Caco-2 (cell line): ENCODE measurements at regions not wholly inside any gene's neighbourhood (a gene's known extent, or its start where the extent isn't known, plus 50 kb on each side); places are given as distances from the start of the nearest gene placed in this dataset.

ENCODE experiments used
- BruUV-seq: library from RNA; stranded (reverse); fragments of 400-500 nt; replicated peaks from 2 replicates; lab custom pipeline; 2021; lab: Mats Ljungman, UMichigan
- CTCF ChIA-PET: fragments of 300-600 bp; sonication (Branson Sonifier 250); formaldehyde crosslinking; loops from one replicate; lab custom pipeline; 2022; ENCODE audit warnings: antibody characterized with exemption; lab: Charles Lee
- POLR2A ChIA-PET: fragments of 300-600 bp; sonication (Branson Sonifier 250); formaldehyde crosslinking; loops from one replicate; lab custom pipeline; 2022; ENCODE audit warnings: antibody characterized with exemption; lab: Charles Lee
- DNase-seq, 2 experiments: peaks; one replicate each; pipeline versions ENCODE4 v3.0.0 to v3.0.0-alpha.2; 2020 to 2022
- H3K27me3 ChIP-seq: replicated peaks from 2 replicates; pipeline ENCODE4 v1.6.0; 2011; ENCODE audit warnings: low read length; ENCODE audit not compliant: control insufficient read depth, insufficient read depth
- H3K36me3 ChIP-seq: 2 replicates; pipeline ENCODE4 v1.5.1; 2011; ENCODE audit warnings: low read length; ENCODE audit not compliant: control insufficient read depth, insufficient read depth
- H3K4me1 ChIP-seq: fragments of 250-450 bp; sonication (Bioruptor Pico); 2 replicates; pipeline ENCODE4 v1.5.1; 2020; ENCODE audit warnings: mild to moderate bottlenecking
- H3K4me3 ChIP-seq: 2 replicates; pipeline ENCODE4 v1.5.1; 2011; ENCODE audit warnings: low read depth, mild to moderate bottlenecking, control low read depth, low read length
- H3K9me3 ChIP-seq: fragments of 250-450 bp; sonication (Bioruptor Pico); 2 replicates; pipeline ENCODE4 v1.5.1; 2020; ENCODE audit warnings: mild to moderate bottlenecking, moderate library complexity
- H3K27ac Mint-ChIP-seq: one replicate; pipeline ENCODE4 v1.8.0; 2022; ENCODE audit warnings: mixed read lengths; ENCODE audit not compliant: unreplicated experiment
- H3K27me3 Mint-ChIP-seq: one replicate; pipeline ENCODE4 v1.8.0; 2022; ENCODE audit warnings: mixed read lengths; ENCODE audit not compliant: insufficient read depth, unreplicated experiment
- H3K36me3 Mint-ChIP-seq: one replicate; pipeline ENCODE4 v1.8.0; 2022; ENCODE audit warnings: mild to moderate bottlenecking, mixed read lengths; ENCODE audit not compliant: insufficient read depth, unreplicated experiment
- H3K4me1 Mint-ChIP-seq: one replicate; pipeline ENCODE4 v1.8.0; 2022; ENCODE audit warnings: low read depth, mixed read lengths; ENCODE audit not compliant: unreplicated experiment
- H3K4me3 Mint-ChIP-seq: one replicate; pipeline ENCODE4 v1.8.0; 2022; ENCODE audit warnings: mild to moderate bottlenecking, moderate library complexity, mixed read lengths; ENCODE audit not compliant: unreplicated experiment
- H3K9me3 Mint-ChIP-seq: one replicate; pipeline ENCODE4 v1.8.0; 2022; ENCODE audit warnings: mixed read lengths; ENCODE audit not compliant: unreplicated experiment
- intact Hi-C: fragments of 100-400 bp; cut with micrococcal nuclease; formaldehyde crosslinking; loops from one replicate; pipeline ENCODE4 v1.10.0; 2022; ENCODE audit not compliant: unreplicated experiment
- TF ChIP-seq, protein P1 (sequence below), 2 experiments: fragments of 200-600 bp in 1 of 2; IDR thresholded peaks; 1 replicate in 1 of 2; 2 replicates in 1 of 2; pipeline versions ENCODE4 v1.5.1 to v1.8.0; 2011 to 2022; ENCODE audit warnings: antibody characterized with exemption in 1 of 2, control low read depth in 1 of 2, inconsistent platforms in 1 of 2, low read depth in 1 of 2, low read length in 1 of 2, mild to moderate bottlenecking in 1 of 2, moderate library complexity in 1 of 2; ENCODE audit not compliant: insufficient read depth in 1 of 2, severe bottlenecking in 1 of 2, unreplicated experiment in 1 of 2

GRCh38 chr13:47798194-47798593, 202.9 kb downstream of the SUCLA2 start:
- ChIA-PET CTCF (interaction anchor here (0.6 kb wide), 1 partner anchor 186 kb away, joined by 4 read pairs; no protein-coding TSS in a partner anchor), POLR2A (no interaction called here)
- BruUV-seq: no TSS peak
- Histone ChIP-seq H3K9me3 (peaks cover 4% of the 10 kb centered on the region; the same call in 1 of the 2 replicates), H3K27me3 (no peaks in the 10 kb centered on the region), H3K4me3 (no peak overlapping the region), H3K36me3 (no peaks in the 10 kb centered on the region), H3K4me1 (no peaks in the 10 kb centered on the region)
- Mint-ChIP-seq H3K4me1 (no peaks in the 10 kb centered on the region), H3K36me3 (no peaks in the 10 kb centered on the region), H3K9me3 (no peaks in the 10 kb centered on the region), H3K27me3 (peaks cover 3% of the 10 kb centered on the region), H3K4me3 (no peak overlapping the region), H3K27ac (no peak overlapping the region)
- TF ChIP-seq, protein P1, sequence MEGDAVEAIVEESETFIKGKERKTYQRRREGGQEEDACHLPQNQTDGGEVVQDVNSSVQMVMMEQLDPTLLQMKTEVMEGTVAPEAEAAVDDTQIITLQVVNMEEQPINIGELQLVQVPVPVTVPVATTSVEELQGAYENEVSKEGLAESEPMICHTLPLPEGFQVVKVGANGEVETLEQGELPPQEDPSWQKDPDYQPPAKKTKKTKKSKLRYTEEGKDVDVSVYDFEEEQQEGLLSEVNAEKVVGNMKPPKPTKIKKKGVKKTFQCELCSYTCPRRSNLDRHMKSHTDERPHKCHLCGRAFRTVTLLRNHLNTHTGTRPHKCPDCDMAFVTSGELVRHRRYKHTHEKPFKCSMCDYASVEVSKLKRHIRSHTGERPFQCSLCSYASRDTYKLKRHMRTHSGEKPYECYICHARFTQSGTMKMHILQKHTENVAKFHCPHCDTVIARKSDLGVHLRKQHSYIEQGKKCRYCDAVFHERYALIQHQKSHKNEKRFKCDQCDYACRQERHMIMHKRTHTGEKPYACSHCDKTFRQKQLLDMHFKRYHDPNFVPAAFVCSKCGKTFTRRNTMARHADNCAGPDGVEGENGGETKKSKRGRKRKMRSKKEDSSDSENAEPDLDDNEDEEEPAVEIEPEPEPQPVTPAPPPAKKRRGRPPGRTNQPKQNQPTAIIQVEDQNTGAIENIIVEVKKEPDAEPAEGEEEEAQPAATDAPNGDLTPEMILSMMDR (IDR thresholded peaks at IDR 0.05; ENCODE audit: insufficient read depth in 1 of 2, low read depth in 1 of 2, low read length in 1 of 2, severe bottlenecking in 1 of 2, unreplicated experiment in 1 of 2): no peak
- no peak for DNase-seq
- intact Hi-C loops: loop anchor here (2.0 to 5.0 kb wide), 3 partner anchors 134 to 241 kb away; partner anchors contain the start of gene SUCLA2

GRCh38 chr13:47796816-47797215, 204.3 kb downstream of the SUCLA2 start:
- no peaks in the 10 kb centered on the region for H3K4me1 Mint-ChIP-seq
- peaks cover 9% of the 10 kb centered on the region for H3K9me3 Mint-ChIP-seq
- H3K9me3 ChIP-seq: peaks cover 3% of the 10 kb centered on the region; the same call in 1 of the 2 replicates
- H3K27me3 Mint-ChIP-seq: peaks cover 3% of the 10 kb centered on the region
- ChIA-PET POLR2A (no interaction called here), CTCF (no interaction called here)
- intact Hi-C loops: loop anchor here (5.0 kb wide), 1 partner anchor 135 kb away; no protein-coding TSS in a partner anchor
- H3K36me3 Mint-ChIP-seq: no peaks in the 10 kb centered on the region
- H3K27me3 ChIP-seq: no peaks in the 10 kb centered on the region
- TF ChIP-seq, protein P1 (IDR thresholded peaks at IDR 0.05; ENCODE audit: insufficient read depth in 1 of 2, low read depth in 1 of 2, low read length in 1 of 2, severe bottlenecking in 1 of 2, unreplicated experiment in 1 of 2): no peak
- H3K4me1 ChIP-seq: no peaks in the 10 kb centered on the region
- no TSS peak for BruUV-seq
- H3K4me3 Mint-ChIP-seq: no peak overlapping the region
- no peak overlapping the region for H3K27ac Mint-ChIP-seq
- no peak overlapping the region for H3K4me3 ChIP-seq
- no peaks in the 10 kb centered on the region for H3K36me3 ChIP-seq
- no peak for DNase-seq

DNA sequence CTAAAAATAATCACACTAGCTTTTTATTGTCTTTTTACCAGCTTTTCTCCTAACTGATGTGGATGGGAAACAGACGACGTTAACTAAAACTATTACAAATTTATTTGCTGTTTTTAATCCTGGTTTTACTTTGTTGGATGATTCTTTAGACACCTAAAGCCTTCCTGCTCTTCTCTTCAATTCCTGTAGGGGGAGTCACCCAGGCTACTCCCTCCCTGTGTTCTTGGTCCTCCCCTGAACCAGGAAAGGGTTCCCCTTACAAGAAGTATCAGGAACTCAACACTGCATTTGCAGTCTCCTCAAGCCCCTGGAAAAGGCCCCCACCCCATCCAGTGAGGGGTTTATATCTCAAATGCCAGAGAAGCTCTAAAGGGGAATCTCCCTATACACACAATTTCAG, 206.1 kb downstream of the SUCLA2 start:
- no peak overlapping the region for H3K4me3 Mint-ChIP-seq
- H3K36me3 ChIP-seq: no peaks in the 10 kb centered on the region
- no peaks in the 10 kb centered on the region for H3K27me3 ChIP-seq
- POLR2A ChIA-PET: no interaction called here
- no peaks in the 10 kb centered on the region for H3K4me1 ChIP-seq
- H3K4me3 ChIP-seq: no peak overlapping the region
- TF ChIP-seq, protein P1 (IDR thresholded peaks at IDR 0.05; ENCODE audit: insufficient read depth in 1 of 2, low read depth in 1 of 2, low read length in 1 of 2, severe bottlenecking in 1 of 2, unreplicated experiment in 1 of 2): peak; percentile 36 to 44
- peaks cover 3% of the 10 kb centered on the region for H3K27me3 Mint-ChIP-seq
- H3K9me3 Mint-ChIP-seq: peaks cover 21% of the 10 kb centered on the region
- no peaks in the 10 kb centered on the region for H3K4me1 Mint-ChIP-seq
- CTCF ChIA-PET: interaction anchor here (1.1 kb wide), 1 partner anchor 143 kb away, joined by 3 read pairs; no protein-coding TSS in a partner anchor
- peaks cover 8% of the 10 kb centered on the region for H3K9me3 ChIP-seq
- H3K27ac Mint-ChIP-seq: no peak overlapping the region
- no peaks in the 10 kb centered on the region for H3K36me3 Mint-ChIP-seq
- BruUV-seq: no TSS peak
- peak in 1 of 2 experiments; percentile 16 for DNase-seq
- intact Hi-C loops: loop anchor here (5.0 kb wide), 1 partner anchor 137 kb away; no protein-coding TSS in a partner anchor
